Thyroid gland (tissue), 4 donors: ENCODE measurements at regions not wholly inside any gene's neighbourhood (a gene's known extent, or its start where the extent isn't known, plus 50 kb on each side); places are given as distances from the start of the nearest gene placed in this dataset.

Source experiments
- DNase-seq, 2 donors: peaks; one replicate each; pipeline ENCODE4 v3.0.0-alpha.2; 2019
- H3K27ac ChIP-seq, 3 donors: fragments of 200-600 bp; sonication (generic); 1 replicate in 2 of 3; 2 replicates in 1 of 3; pipeline ENCODE4 v1.5.1; 2016 to 2019; ENCODE audit warnings: mild to moderate bottlenecking in 1 of 3, moderate library complexity in 1 of 3
- H3K27me3 ChIP-seq: fragments of 200-600 bp; sonication (generic); one replicate; pipeline ENCODE4 v1.5.1; 2019
- H3K36me3 ChIP-seq, 2 donors: fragments of 200-600 bp; sonication (generic); one replicate each; pipeline ENCODE4 v1.5.1; 2016 to 2019
- H3K4me1 ChIP-seq, 2 donors: fragments of 200-600 bp; sonication (generic); one replicate each; pipeline ENCODE4 v1.5.1; 2017 to 2019
- H3K4me3 ChIP-seq, 3 donors: fragments of 200-600 bp; sonication (generic); replicated peaks in 1 of 3; 1 replicate in 2 of 3; 2 replicates in 1 of 3; pipeline ENCODE4 v1.5.1; 2016; ENCODE audit warnings: mild to moderate bottlenecking in 1 of 3
- H3K9me3 ChIP-seq: fragments of 200-600 bp; sonication (generic); one replicate; pipeline ENCODE4 v1.5.1; 2017
- POLR2A ChIP-seq, 2 donors: fragments of 450-650 bp; IDR thresholded peaks; one replicate each; pipeline ENCODE4 v1.6.1; 2017; ENCODE audit warnings: antibody characterized with exemption in 2 of 2, mild to moderate bottlenecking in 2 of 2, moderate library complexity in 1 of 2
- WGBS, 2 donors: methylation state at CpG; one replicate each; pipeline ENCODE4 v1.1.5; 2017; 5-methylcytosine and 5-hydroxymethylcytosine counted together
- intact Hi-C: fragments of 100-400 bp; cut with DNase I; formaldehyde crosslinking; loops from one replicate; pipeline ENCODE4 v1.15.1; 2023
- TF ChIP-seq, protein P1 (sequence below), 6 experiments: fragments of 200-600 bp in 3 of 6; fragments of 450-650 bp in 3 of 6; sonication (generic) in 3 of 6; IDR thresholded peaks; one replicate each; pipeline ENCODE4 v1.5.1; 2016 to 2019; ENCODE audit warnings: antibody characterized with exemption in 6 of 6, mild to moderate bottlenecking in 2 of 6, inconsistent platforms in 1 of 6, moderate library complexity in 1 of 6

DNA sequence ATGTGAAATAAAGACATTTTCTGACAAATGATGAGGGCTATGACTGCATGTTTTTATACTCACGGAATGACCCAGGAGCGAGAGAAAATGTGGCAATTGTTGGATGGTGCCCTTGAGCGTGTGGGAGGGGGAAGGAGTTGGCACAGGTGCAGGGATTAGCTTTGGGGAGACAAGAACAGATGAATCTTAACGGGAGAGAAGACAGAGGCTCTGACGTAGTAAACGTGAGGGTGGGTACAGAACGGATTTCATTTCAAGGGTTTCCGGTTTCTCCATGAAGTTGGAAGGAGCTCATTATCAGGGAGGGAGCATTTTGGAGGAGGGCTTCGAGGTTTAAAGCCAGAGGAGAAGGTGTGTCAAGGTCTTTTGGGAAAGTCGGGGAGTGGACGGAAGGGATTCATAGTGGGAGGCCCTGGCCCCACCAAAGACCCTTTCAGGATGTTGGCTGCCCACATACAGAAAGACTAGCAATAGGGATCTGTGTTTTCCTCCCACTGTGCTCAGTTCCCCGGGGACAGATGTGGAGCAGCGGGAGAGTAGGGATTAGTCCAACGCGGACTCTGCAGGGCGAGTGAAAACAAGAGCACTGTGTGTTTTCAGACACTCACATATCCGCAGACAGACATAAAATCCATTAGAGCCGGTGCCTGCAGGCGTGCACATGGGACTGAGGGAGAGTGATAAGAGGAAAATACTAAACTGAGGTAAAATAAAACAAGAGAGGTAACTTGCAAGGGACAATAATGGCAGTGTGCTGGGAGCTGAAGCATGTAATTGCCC lies 584.1 kb downstream of the AJAP1 start:
- no peaks in the 10 kb centered on the region for H3K27me3 ChIP-seq
- no peak overlapping the region for H3K27ac ChIP-seq
- H3K9me3 ChIP-seq: no peaks in the 10 kb centered on the region
- no peaks in the 10 kb centered on the region for H3K4me1 ChIP-seq
- intact Hi-C loops: no loop called here
- 78 to 82% methylated on average over 19 of the region's 19 CpGs for WGBS, 2 donors
- DNase-seq: no peak
- no peaks in the 10 kb centered on the region for H3K36me3 ChIP-seq
- TF ChIP-seq, protein P1, sequence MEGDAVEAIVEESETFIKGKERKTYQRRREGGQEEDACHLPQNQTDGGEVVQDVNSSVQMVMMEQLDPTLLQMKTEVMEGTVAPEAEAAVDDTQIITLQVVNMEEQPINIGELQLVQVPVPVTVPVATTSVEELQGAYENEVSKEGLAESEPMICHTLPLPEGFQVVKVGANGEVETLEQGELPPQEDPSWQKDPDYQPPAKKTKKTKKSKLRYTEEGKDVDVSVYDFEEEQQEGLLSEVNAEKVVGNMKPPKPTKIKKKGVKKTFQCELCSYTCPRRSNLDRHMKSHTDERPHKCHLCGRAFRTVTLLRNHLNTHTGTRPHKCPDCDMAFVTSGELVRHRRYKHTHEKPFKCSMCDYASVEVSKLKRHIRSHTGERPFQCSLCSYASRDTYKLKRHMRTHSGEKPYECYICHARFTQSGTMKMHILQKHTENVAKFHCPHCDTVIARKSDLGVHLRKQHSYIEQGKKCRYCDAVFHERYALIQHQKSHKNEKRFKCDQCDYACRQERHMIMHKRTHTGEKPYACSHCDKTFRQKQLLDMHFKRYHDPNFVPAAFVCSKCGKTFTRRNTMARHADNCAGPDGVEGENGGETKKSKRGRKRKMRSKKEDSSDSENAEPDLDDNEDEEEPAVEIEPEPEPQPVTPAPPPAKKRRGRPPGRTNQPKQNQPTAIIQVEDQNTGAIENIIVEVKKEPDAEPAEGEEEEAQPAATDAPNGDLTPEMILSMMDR (IDR thresholded peaks at IDR 0.05): no peak
- no peak for TF ChIP-seq POLR2A (IDR thresholded peaks at IDR 0.05)
- H3K4me3 ChIP-seq: no peak overlapping the region

DNA sequence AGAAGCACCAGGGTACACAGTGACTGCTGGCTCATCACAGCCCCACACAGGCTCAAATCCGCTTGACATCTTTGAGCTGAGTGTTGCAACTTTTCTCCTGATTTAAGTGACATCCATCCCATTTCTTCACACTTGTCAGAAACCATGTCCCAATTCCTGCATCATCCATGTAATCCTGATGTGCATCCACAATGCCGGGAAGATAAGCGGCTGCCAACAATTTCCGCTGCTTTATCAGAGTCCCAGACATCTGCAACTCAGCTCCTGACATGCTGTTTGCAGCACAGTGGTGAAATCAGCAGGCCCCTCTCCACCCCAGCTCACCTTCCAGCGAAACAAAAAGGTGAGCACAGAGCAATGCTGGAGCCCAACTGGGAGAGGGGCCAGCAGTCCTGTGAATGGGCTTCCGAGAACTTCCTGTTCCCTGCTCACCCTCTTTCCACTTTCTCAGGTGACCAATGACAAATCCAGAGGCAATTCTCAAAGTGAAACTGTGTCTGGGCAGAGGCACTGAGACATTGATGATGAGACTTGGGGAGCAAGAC lies 581.0 kb downstream of the AJAP1 start:
- TF ChIP-seq, protein P1 (IDR thresholded peaks at IDR 0.05): no peak
- no peak for TF ChIP-seq POLR2A (IDR thresholded peaks at IDR 0.05)
- 73 to 76% methylated on average over 6 of the region's 6 CpGs for WGBS, 2 donors
- Histone ChIP-seq H3K9me3 (no peaks in the 10 kb centered on the region), H3K36me3 (no peaks in the 10 kb centered on the region), H3K4me3 (no peak overlapping the region), H3K4me1 (no peaks in the 10 kb centered on the region), H3K27me3 (no peaks in the 10 kb centered on the region), H3K27ac (no peak overlapping the region)
- intact Hi-C loops: no loop called here
- no peak for DNase-seq

DNA sequence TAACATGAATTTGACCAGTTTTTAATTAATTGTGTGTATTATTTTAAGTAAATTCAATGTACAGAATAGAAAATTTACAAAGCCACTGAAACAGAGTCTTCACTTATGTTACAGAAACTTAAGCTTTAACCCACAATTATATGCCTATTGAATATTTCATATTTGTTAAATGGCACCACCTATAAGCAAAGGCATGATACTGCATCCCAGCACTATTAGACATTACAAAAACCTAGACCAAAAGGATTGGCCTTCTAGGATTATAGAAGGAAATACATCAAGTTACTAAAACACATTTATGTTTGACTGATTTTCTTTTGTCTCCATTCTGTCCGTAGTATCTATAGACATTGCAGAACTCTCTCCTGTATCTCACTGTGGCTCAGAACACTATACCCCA lies 578.1 kb downstream of the AJAP1 start:
- 87 to 92% methylated on average over 1 of the region's 1 CpG for WGBS, 2 donors
- no peaks in the 10 kb centered on the region for H3K9me3 ChIP-seq
- TF ChIP-seq POLR2A (IDR thresholded peaks at IDR 0.05): no peak
- TF ChIP-seq, protein P1 (IDR thresholded peaks at IDR 0.05): no peak
- intact Hi-C loops: no loop called here
- H3K4me3 ChIP-seq: no peak overlapping the region
- no peaks in the 10 kb centered on the region for H3K36me3 ChIP-seq
- H3K27ac ChIP-seq: no peak overlapping the region
- DNase-seq: no peak
- no peaks in the 10 kb centered on the region for H3K4me1 ChIP-seq
- H3K27me3 ChIP-seq: no peaks in the 10 kb centered on the region

DNA sequence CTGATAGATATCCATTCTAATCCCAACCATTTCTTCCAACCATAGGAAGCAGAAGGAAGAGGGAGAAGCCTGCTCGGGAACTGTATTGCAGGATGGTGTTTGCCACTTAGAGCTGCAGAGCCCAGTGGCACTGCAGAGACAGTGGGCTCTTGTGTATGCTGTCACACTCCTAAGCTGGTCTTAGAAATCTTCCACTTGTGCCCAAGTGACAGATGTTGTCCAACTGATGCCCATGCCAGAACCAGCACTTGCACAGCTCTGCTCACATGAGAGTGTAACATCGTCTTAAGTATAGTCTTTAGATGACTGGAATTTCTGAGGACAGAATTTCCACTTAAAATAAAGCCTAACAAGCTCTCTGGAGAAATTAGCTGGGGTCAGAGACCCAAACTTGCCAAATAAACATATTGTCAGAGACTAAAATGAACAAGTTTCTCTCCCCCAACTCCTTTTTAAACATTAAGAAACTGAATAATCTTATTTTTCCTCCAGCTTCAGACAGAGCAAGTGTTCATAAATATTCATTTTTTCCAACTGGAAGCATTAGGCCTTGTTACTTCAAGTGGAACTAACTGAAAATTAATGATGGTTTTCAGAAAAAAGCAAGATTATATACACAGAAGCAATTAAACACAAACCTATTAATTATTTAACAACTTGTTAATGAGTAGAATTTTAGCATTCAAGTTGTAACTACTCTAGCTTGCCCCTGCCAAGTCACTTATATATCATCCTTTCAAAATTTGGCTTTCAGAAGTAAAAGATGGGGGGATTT lies 577.3 kb downstream of the AJAP1 start:
- Histone ChIP-seq H3K27me3 (no peaks in the 10 kb centered on the region), H3K4me3 (no peak overlapping the region), H3K4me1 (no peaks in the 10 kb centered on the region), H3K36me3 (no peaks in the 10 kb centered on the region), H3K9me3 (no peaks in the 10 kb centered on the region), H3K27ac (no peak overlapping the region)
- TF ChIP-seq, protein P1 (IDR thresholded peaks at IDR 0.05): no peak
- no peak for TF ChIP-seq POLR2A (IDR thresholded peaks at IDR 0.05)
- intact Hi-C loops: no loop called here
- WGBS, 2 donors: 43 to 51% methylated on average over 2 of the region's 2 CpGs
- DNase-seq: no peak

DNA sequence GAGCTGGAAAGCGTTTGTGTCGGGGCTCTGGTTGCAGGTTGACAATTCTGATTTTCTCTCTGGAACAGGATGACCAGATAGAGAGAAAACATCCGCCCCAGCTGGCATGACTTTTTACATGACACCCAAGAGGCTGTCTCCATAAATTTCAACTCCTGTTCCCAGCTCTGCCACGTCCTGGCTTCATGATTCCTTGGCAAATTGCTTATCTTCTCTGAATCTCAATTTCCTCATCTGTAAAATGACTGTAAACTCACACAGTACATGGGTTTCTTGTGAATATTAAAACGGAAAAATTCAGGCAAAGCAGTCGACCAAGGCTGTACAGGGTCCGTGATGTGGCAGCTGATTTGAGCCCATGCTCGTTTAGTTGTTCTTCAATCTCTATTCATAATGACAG lies 572.7 kb downstream of the AJAP1 start:
- no peaks in the 10 kb centered on the region for H3K27me3 ChIP-seq
- no peak for DNase-seq
- H3K9me3 ChIP-seq: no peaks in the 10 kb centered on the region

More for the DNA sequence above, 572.7 kb downstream of the AJAP1 start:
- H3K27ac ChIP-seq: no peak overlapping the region
- WGBS, 2 donors: 83 to 86% methylated on average over 8 of the region's 8 CpGs
- TF ChIP-seq, protein P1 (IDR thresholded peaks at IDR 0.05): no peak
- TF ChIP-seq POLR2A (IDR thresholded peaks at IDR 0.05): no peak
- H3K4me3 ChIP-seq: no peak overlapping the region
- no peaks in the 10 kb centered on the region for H3K4me1 ChIP-seq
- no peaks in the 10 kb centered on the region for H3K36me3 ChIP-seq
- intact Hi-C loops: no loop called here
